H1 (cell line): ENCODE measurements at regions not wholly inside any gene's neighbourhood (a gene's known extent, or its start where the extent isn't known, plus 50 kb on each side); places are given as distances from the start of the nearest gene placed in this dataset.

Experiments used
- CTCF ChIA-PET: fragments of 300-600 bp; sonication (Branson Sonifier 250); formaldehyde crosslinking; loops from one replicate; lab custom pipeline; 2021; ENCODE audit not compliant: partially characterized antibody; lab: Charles Lee
- POLR2A ChIA-PET: fragments of 300-600 bp; sonication (Branson Sonifier 250); formaldehyde crosslinking; loops from one replicate; lab custom pipeline; 2021; ENCODE audit warnings: inconsistent platforms; ENCODE audit not compliant: partially characterized antibody; lab: Charles Lee
- DNase-seq, 2 experiments: peaks; one replicate each; pipeline versions ENCODE4 v3.0.0 to v3.0.0-alpha.2; 2010 to 2022; ENCODE audit warnings: low spot score in 2 of 2, low read depth in 1 of 2, mixed read lengths in 1 of 2
- FAIRE-seq: peaks from 2 replicates; lab custom pipeline; 2011; peaks lifted over from hg19 to GRCh38; lab: Jason Lieb, UNC
- H2AFZ ChIP-seq: 2 replicates; pipeline ENCODE4 v1.8.1; 2012; ENCODE audit warnings: low read length, inconsistent platforms
- H2AK5ac ChIP-seq: 2 replicates; pipeline ENCODE4 v1.6.1; 2013; ENCODE audit warnings: low read depth, low read length
- H2BK120ac ChIP-seq: replicated peaks from 2 replicates; pipeline ENCODE3; 2013; ENCODE audit warnings: low read depth, low read length, inconsistent platforms
- H2BK12ac ChIP-seq: 2 replicates; pipeline ENCODE4 v1.6.1; 2013; ENCODE audit warnings: low read depth, low read length
- H2BK15ac ChIP-seq: 2 replicates; pipeline ENCODE4 v1.6.1; 2013; ENCODE audit warnings: low read length
- H2BK20ac ChIP-seq: 2 replicates; pipeline ENCODE4 v1.6.1; 2013; ENCODE audit warnings: low read length
- H2BK5ac ChIP-seq: 2 replicates; pipeline ENCODE4 v1.6.1; 2013; ENCODE audit warnings: low read depth, low read length
- H3K14ac ChIP-seq: 2 replicates; pipeline ENCODE4 v1.6.1; 2013; ENCODE audit warnings: inconsistent platforms; ENCODE audit not compliant: insufficient read length
- H3K18ac ChIP-seq: 2 replicates; pipeline ENCODE4 v1.6.1; 2013; ENCODE audit warnings: low read length; ENCODE audit errors: extremely low read depth
- H3K23ac ChIP-seq: 2 replicates; pipeline ENCODE4 v1.6.1; 2013; ENCODE audit warnings: inconsistent platforms; ENCODE audit not compliant: insufficient read length
- H3K23me2 ChIP-seq: 2 replicates; pipeline ENCODE4 v1.6.1; 2013; ENCODE audit warnings: low read depth, low read length
- H3K27ac ChIP-seq: 2 replicates; pipeline ENCODE4 v1.6.1; 2011; ENCODE audit warnings: low read depth, low read length, inconsistent platforms
- H3K27me3 ChIP-seq, 4 experiments: replicated peaks in 1 of 4; 1 replicate in 1 of 4; 2 replicates in 3 of 4; pipeline versions ENCODE4 v1.6.1 to v1.8.1; 2011 to 2013; ENCODE audit warnings: low read length in 3 of 4, mild to moderate bottlenecking in 3 of 4, inconsistent platforms in 2 of 4, mixed read lengths in 2 of 4, moderate library complexity in 1 of 4; ENCODE audit not compliant: control insufficient read depth in 3 of 4, insufficient read depth in 3 of 4; ENCODE audit errors: extremely low read depth in 1 of 4
- H3K36me3 ChIP-seq, 4 experiments: 2 replicates each; pipeline versions ENCODE4 v1.6.1 to v1.8.1; 2011 to 2013; ENCODE audit warnings: mild to moderate bottlenecking in 4 of 4, low read length in 3 of 4, moderate library complexity in 2 of 4, control low read depth in 1 of 4, inconsistent platforms in 1 of 4; ENCODE audit not compliant: insufficient read depth in 4 of 4, control insufficient read depth in 2 of 4
- H3K4ac ChIP-seq: replicated peaks from 2 replicates; pipeline ENCODE3; 2013; ENCODE audit warnings: low read length, low read depth, mixed read lengths, inconsistent platforms; ENCODE audit not compliant: insufficient read length
- H3K4me1 ChIP-seq, 4 experiments: replicated peaks in 1 of 4; 1 replicate in 1 of 4; 2 replicates in 3 of 4; pipeline versions ENCODE4 v1.6.1 to v1.8.1; 2011 to 2013; ENCODE audit warnings: low read length in 3 of 4, inconsistent platforms in 2 of 4, mixed read lengths in 1 of 4; ENCODE audit not compliant: insufficient read depth in 4 of 4, control insufficient read depth in 3 of 4
- H3K4me2 ChIP-seq, 2 experiments: 2 replicates each; pipeline versions ENCODE4 v1.6.1 to v1.8.1; 2011 to 2013; ENCODE audit warnings: low read depth in 2 of 2, low read length in 2 of 2, control low read depth in 1 of 2, inconsistent platforms in 1 of 2, mild to moderate bottlenecking in 1 of 2; ENCODE audit not compliant: insufficient read depth in 1 of 2
- H3K4me3 ChIP-seq, 4 experiments: fragments of 200-600, 300-600 bp in 1 of 4; sonication (generic), shearing (Covaris generic), sonication (Bioruptor Twin) in 1 of 4; 2 replicates each; pipeline versions ENCODE4 v1.5.1 to v1.8.1; 2011 to 2016; ENCODE audit warnings: low read length in 4 of 4, low read depth in 3 of 4, control low read depth in 2 of 4, inconsistent platforms in 2 of 4, mild to moderate bottlenecking in 2 of 4, mixed read lengths in 1 of 4, moderate library complexity in 1 of 4; ENCODE audit not compliant: insufficient read depth in 2 of 4; ENCODE audit errors: extremely low read depth in 1 of 4
- H3K56ac ChIP-seq: replicated peaks from 2 replicates; pipeline ENCODE3; 2013; ENCODE audit warnings: low read depth, mild to moderate bottlenecking, mixed read lengths, low read length, inconsistent platforms; ENCODE audit not compliant: insufficient read length
- H3K79me1 ChIP-seq: 2 replicates; pipeline ENCODE4 v1.6.1; 2013; ENCODE audit warnings: low read depth, low read length, control low read depth
- H3K79me2 ChIP-seq, 2 experiments: 2 replicates each; pipeline versions ENCODE4 v1.6.1 to v1.8.1; 2012 to 2013; ENCODE audit warnings: low read length in 2 of 2, mild to moderate bottlenecking in 2 of 2, inconsistent platforms in 1 of 2; ENCODE audit not compliant: insufficient read depth in 2 of 2, control insufficient read depth in 1 of 2
- H3K9ac ChIP-seq, 4 experiments: replicated peaks in 1 of 4; 1 replicate in 1 of 4; 2 replicates in 3 of 4; pipeline versions ENCODE4 v1.6.1 to v1.8.1; 2011 to 2013; ENCODE audit warnings: low read depth in 3 of 4, low read length in 3 of 4, control low read depth in 2 of 4, mild to moderate bottlenecking in 2 of 4, moderate library complexity in 2 of 4, inconsistent platforms in 1 of 4; ENCODE audit errors: extremely low read depth in 1 of 4
- H3K9me3 ChIP-seq, 2 experiments: 2 replicates each; pipeline versions ENCODE4 v1.6.1 to v1.8.1; 2012 to 2013; ENCODE audit warnings: mild to moderate bottlenecking in 2 of 2, moderate library complexity in 2 of 2, control low read depth in 1 of 2, inconsistent platforms in 1 of 2, low read depth in 1 of 2, low read length in 1 of 2, mixed read lengths in 1 of 2; ENCODE audit not compliant: insufficient read depth in 2 of 2
- H4K20me1 ChIP-seq, 2 experiments: replicated peaks in 1 of 2; 2 replicates each; pipeline versions ENCODE3 to v1.8.1; 2011 to 2013; ENCODE audit warnings: inconsistent platforms in 2 of 2, low read length in 2 of 2, mild to moderate bottlenecking in 1 of 2; ENCODE audit not compliant: insufficient read depth in 2 of 2, control insufficient read depth in 1 of 2
- H4K5ac ChIP-seq: 2 replicates; pipeline ENCODE4 v1.6.1; 2013; ENCODE audit warnings: low read length, low read depth, mixed read lengths, inconsistent platforms; ENCODE audit not compliant: insufficient read length
- H4K8ac ChIP-seq: 2 replicates; pipeline ENCODE4 v1.8.0; 2013; ENCODE audit warnings: mild to moderate bottlenecking, moderate library complexity, low read length, inconsistent platforms; ENCODE audit not compliant: insufficient read depth; ENCODE audit errors: extremely low read depth
- H4K91ac ChIP-seq: replicated peaks from 2 replicates; pipeline ENCODE3; 2013; ENCODE audit warnings: low read length, mixed read lengths, inconsistent platforms; ENCODE audit not compliant: insufficient read length
- MAFK ChIP-seq: IDR thresholded peaks from 2 replicates; pipeline ENCODE4 v1.6.1; 2012; ENCODE audit warnings: low read depth, mild to moderate bottlenecking, improper control_type of control experiment, low read length
- SP1 ChIP-seq: IDR thresholded peaks from 2 replicates; pipeline ENCODE4 v1.6.1; 2011; ENCODE audit warnings: low read depth, low read length
- WGBS, 2 experiments: shearing (Covaris generic) in 1 of 2; methylation state at CpG; one replicate each; pipeline versions ENCODE4 v1.1.6 to v1.1.7; 2013 to 2015; ENCODE audit warnings: low lambda C conversion rate in 2 of 2, mixed read lengths in 2 of 2, inconsistent platforms in 1 of 2, low coverage in 1 of 2, missing lambda C conversion rate in 1 of 2; ENCODE audit not compliant: insufficient replicate concordance in 2 of 2, insufficient coverage in 1 of 2, insufficient read length in 1 of 2; ENCODE audit errors: extremely low coverage in 1 of 2, missing lambda C conversion rate in 1 of 2; 5-methylcytosine and 5-hydroxymethylcytosine counted together

GRCh38 chr5:33182986-33183385, 257.8 kb upstream of the TARS1 start:
- H2BK15ac ChIP-seq: no peak overlapping the region
- FAIRE-seq (no peak), DNase-seq (no peak)
- H4K8ac ChIP-seq: no peak overlapping the region
- no peaks in the 10 kb centered on the region for H3K27me3 ChIP-seq
- no peak overlapping the region for H4K91ac ChIP-seq
- no peaks in the 10 kb centered on the region for H3K36me3 ChIP-seq
- H3K56ac ChIP-seq: no peak overlapping the region
- no peak overlapping the region for H3K27ac ChIP-seq
- H2BK120ac ChIP-seq: no peak overlapping the region
- H3K9ac ChIP-seq: no peak overlapping the region
- H2AK5ac ChIP-seq: no peak overlapping the region
- no peaks in the 10 kb centered on the region for H3K79me1 ChIP-seq
- no peaks in the 10 kb centered on the region for H3K9me3 ChIP-seq
- no peak overlapping the region for H2AFZ ChIP-seq
- WGBS, 2 experiments: 77% methylated on average over 4 of the region's 4 CpGs; no CpG with 5 or more reads in 1 of the 2 experiments
- no peak overlapping the region for H3K4me3 ChIP-seq
- no peaks in the 10 kb centered on the region for H3K79me2 ChIP-seq
- POLR2A ChIA-PET: no interaction called here
- H3K18ac ChIP-seq: no peak overlapping the region
- no peaks in the 10 kb centered on the region for H3K23me2 ChIP-seq
- H2BK12ac ChIP-seq: no peak overlapping the region
- no peak overlapping the region for H3K4me2 ChIP-seq
- no peak overlapping the region for H3K23ac ChIP-seq
- H3K4ac ChIP-seq: no peak overlapping the region
- H4K20me1 ChIP-seq: no peaks in the 10 kb centered on the region
- no peak overlapping the region for H4K5ac ChIP-seq
- H2BK20ac ChIP-seq: no peak overlapping the region
- CTCF ChIA-PET: interaction anchor here (0.7 to 1.2 kb wide), 2 partner anchors 29 to 289 kb away, joined by 3 to 4 read pairs; no protein-coding TSS in a partner anchor
- no peak overlapping the region for H2BK5ac ChIP-seq
- no peak for TF ChIP-seq MAFK
- no peak for TF ChIP-seq SP1
- H3K4me1 ChIP-seq: no peaks in the 10 kb centered on the region; a peak in 1 of 7 replicates
- H3K14ac ChIP-seq: no peak overlapping the region
